ENCODE measurements at regions not wholly inside any gene's neighbourhood (a gene's known extent, or its start where the extent isn't known, plus 50 kb on each side); places are given as distances from the start of the nearest gene placed in this dataset.
A peak's percentile ranks its signal among the peaks of the same experiment; 100 is the strongest.

- Histone ChIP-seq H3K27me3 (ENCODE audit: insufficient read depth) (no peaks in the 10 kb centered on the region), H3K27ac (ENCODE audit: low read depth in 2 of 2, low read length in 1 of 2) (peak overlapping the region in 1 of 2 experiments; percentile 53; a peak in 1 of 4 replicates), H3K4me3 (ENCODE audit: low read depth in 2 of 2, low read length in 1 of 2) (no peak overlapping the region), H3K9me3 (no peaks in the 10 kb centered on the region), H3K9me2 (no peaks in the 10 kb centered on the region), H3F3A (replicated peaks; ENCODE audit: insufficient read depth) (no peaks in the 10 kb centered on the region), H3K4me1 (ENCODE audit: control insufficient read depth in 1 of 2, insufficient read depth in 2 of 2, low read depth in 1 of 2, low read length in 1 of 2) (peaks cover 0 to 9% of the 10 kb centered on the region in 2 experiments; a peak in 2 of 4 replicates), H3K36me3 (replicated peaks in 1 of 2; ENCODE audit: control insufficient read depth in 1 of 2, insufficient read depth in 2 of 2, low read length in 1 of 2) (no peaks in the 10 kb centered on the region), H3K4me2 (no peak overlapping the region), H2AFZ (ENCODE audit: low read depth) (no peak overlapping the region), H4K20me1 (ENCODE audit: insufficient read depth) (no peaks in the 10 kb centered on the region), H3K9ac (no peak overlapping the region), H3K79me2 (ENCODE audit: insufficient read depth) (no peaks in the 10 kb centered on the region)
- CTCF ChIA-PET, result no interaction called here
- POLR2A ChIA-PET, result no interaction called here
- TF ChIP-seq MXI1 (IDR thresholded peaks at IDR 0.05; ENCODE audit: low read depth, low read length) (no peak), GABPA (IDR thresholded peaks at IDR 0.05; ENCODE audit: low read depth) (no peak), RFX5 (IDR thresholded peaks at IDR 0.05; ENCODE audit: low read length) (no peak), USF2 (IDR thresholded peaks at IDR 0.05; ENCODE audit: borderline replicate concordance, low read depth, low read length) (no peak), MEF2A (IDR thresholded peaks at IDR 0.05; ENCODE audit: borderline replicate concordance, low read depth) (no peak), YY1 (IDR thresholded peaks at IDR 0.05; ENCODE audit: low read depth) (no peak), NRF1 (IDR thresholded peaks at IDR 0.05; ENCODE audit: low read depth, low read length) (no peak)
- WGBS (ENCODE audit: low lambda C conversion rate), result 31% methylated on average over 1 of the region's 1 CpG
- DNase-seq, result no peak
These were observed 593.9 kb upstream of the ZNF804A start for GRCh38 chr2:184004289-184004947.

- H3K4me3 ChIP-seq (ENCODE audit: low read depth in 2 of 2, low read length in 1 of 2), result no peak overlapping the region
- WGBS (ENCODE audit: low lambda C conversion rate), result 64% methylated on average over 2 of the region's 2 CpGs
- no peaks in the 10 kb centered on the region for H3K36me3 ChIP-seq (replicated peaks in 1 of 2; ENCODE audit: control insufficient read depth in 1 of 2, insufficient read depth in 2 of 2, low read length in 1 of 2)
- ChIA-PET CTCF (no interaction called here), POLR2A (no interaction called here)
- DNase-seq, result no peak
- TF ChIP-seq EP300 (IDR thresholded peaks at IDR 0.05; ENCODE audit: borderline replicate concordance in 1 of 2, low read depth in 1 of 2, low read length in 1 of 2) (peak in 1 of 2 experiments; percentile 37; a peak in 1 of 4 replicates), POLR2AphosphoS5 (IDR thresholded peaks at IDR 0.05; ENCODE audit: low read depth, low read length) (no peak), MXI1 (IDR thresholded peaks at IDR 0.05; ENCODE audit: low read depth, low read length) (peak; percentile 66), GATA2 (CRISPR knock-in tag; IDR thresholded peaks at IDR 0.05) (peak; percentile 20; the same call in 1 of the 2 replicates)
- TF ChIP-seq, protein P1, sequence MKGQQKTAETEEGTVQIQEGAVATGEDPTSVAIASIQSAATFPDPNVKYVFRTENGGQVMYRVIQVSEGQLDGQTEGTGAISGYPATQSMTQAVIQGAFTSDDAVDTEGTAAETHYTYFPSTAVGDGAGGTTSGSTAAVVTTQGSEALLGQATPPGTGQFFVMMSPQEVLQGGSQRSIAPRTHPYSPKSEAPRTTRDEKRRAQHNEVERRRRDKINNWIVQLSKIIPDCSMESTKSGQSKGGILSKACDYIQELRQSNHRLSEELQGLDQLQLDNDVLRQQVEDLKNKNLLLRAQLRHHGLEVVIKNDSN (IDR thresholded peaks at IDR 0.05; ENCODE audit: borderline replicate concordance, low read depth), result no peak
- no peak overlapping the region for H3K4me2 ChIP-seq
- H3K4me1 ChIP-seq (ENCODE audit: control insufficient read depth in 1 of 2, insufficient read depth in 2 of 2, low read depth in 1 of 2, low read length in 1 of 2), result peaks cover 0 to 9% of the 10 kb centered on the region in 2 experiments; a peak in 2 of 4 replicates
- H3K9me3 ChIP-seq, result no peaks in the 10 kb centered on the region
- peak overlapping the region in 1 of 2 experiments; percentile 53; a peak in 1 of 4 replicates for H3K27ac ChIP-seq (ENCODE audit: low read depth in 2 of 2, low read length in 1 of 2)
- H3K9ac ChIP-seq, result no peak overlapping the region
- H3F3A ChIP-seq (replicated peaks; ENCODE audit: insufficient read depth), result no peaks in the 10 kb centered on the region
- H4K20me1 ChIP-seq (ENCODE audit: insufficient read depth), result no peaks in the 10 kb centered on the region
- no peaks in the 10 kb centered on the region for H3K9me2 ChIP-seq
- H3K27me3 ChIP-seq (ENCODE audit: insufficient read depth), result no peaks in the 10 kb centered on the region
- no peaks in the 10 kb centered on the region for H3K79me2 ChIP-seq (ENCODE audit: insufficient read depth)
- no peak overlapping the region for H2AFZ ChIP-seq (ENCODE audit: low read depth)
These were observed 593.2 kb upstream of the ZNF804A start for GRCh38 chr2:184004948-184005672.

All from SK-N-SH (cell line).